MCF 10A (cell line): ENCODE measurements at regions not wholly inside any gene's neighbourhood (a gene's known extent, or its start where the extent isn't known, plus 50 kb on each side); places are given as distances from the start of the nearest gene placed in this dataset.

Experiments used
- BruUV-seq: library from RNA; stranded (reverse); fragments of 400-500 nt; replicated peaks from 2 replicates; lab custom pipeline; 2021; lab: Mats Ljungman, UMichigan
- CTCF ChIA-PET: fragments of 300-600 bp; sonication (Branson Sonifier 250); formaldehyde crosslinking; extraction: SDS; loops from one replicate; lab custom pipeline; 2021; ENCODE audit warnings: antibody characterized with exemption, inconsistent platforms; lab: Yijun Ruan, JAX
- POLR2A ChIA-PET: fragments of 300-600, 350-650 bp; sonication (Branson Sonifier 250); formaldehyde crosslinking; extraction: SDS; loops from one replicate; lab custom pipeline; 2020; ENCODE audit warnings: antibody characterized with exemption, inconsistent platforms; lab: Yijun Ruan, JAX
- DNase-seq: peaks from one replicate; pipeline ENCODE4 v3.0.0-alpha.2; 2018; ENCODE audit not compliant: unreplicated experiment
- H3K27ac Mint-ChIP-seq: one replicate; pipeline ENCODE4 v1.8.0; 2022; ENCODE audit warnings: mild to moderate bottlenecking, low read depth, mixed read lengths; ENCODE audit not compliant: unreplicated experiment
- H3K27me3 Mint-ChIP-seq: one replicate; pipeline ENCODE4 v1.8.0; 2022; ENCODE audit warnings: mixed read lengths; ENCODE audit not compliant: insufficient read depth, unreplicated experiment
- H3K36me3 Mint-ChIP-seq: one replicate; pipeline ENCODE4 v1.8.0; 2022; ENCODE audit warnings: mild to moderate bottlenecking, moderate library complexity, mixed read lengths; ENCODE audit not compliant: insufficient read depth, unreplicated experiment
- H3K4me1 Mint-ChIP-seq: one replicate; pipeline ENCODE4 v1.8.0; 2022; ENCODE audit warnings: mixed read lengths; ENCODE audit not compliant: insufficient read depth, unreplicated experiment
- H3K4me3 Mint-ChIP-seq: one replicate; pipeline ENCODE4 v1.8.0; 2022; ENCODE audit warnings: mild to moderate bottlenecking, moderate library complexity, mixed read lengths; ENCODE audit not compliant: unreplicated experiment
- H3K9me3 Mint-ChIP-seq: one replicate; pipeline ENCODE4 v1.8.0; 2022; ENCODE audit warnings: mixed read lengths; ENCODE audit not compliant: unreplicated experiment
- intact Hi-C: fragments of 100-400 bp; cut with micrococcal nuclease; formaldehyde crosslinking; loops from 2 replicates; pipeline ENCODE4 v1.14.1; 2022
- TF ChIP-seq, protein P1 (sequence below): fragments of 200-600 bp; IDR thresholded peaks from one replicate; pipeline ENCODE4 v1.8.0; 2022; ENCODE audit warnings: antibody characterized with exemption, mild to moderate bottlenecking; ENCODE audit not compliant: unreplicated experiment

DNA sequence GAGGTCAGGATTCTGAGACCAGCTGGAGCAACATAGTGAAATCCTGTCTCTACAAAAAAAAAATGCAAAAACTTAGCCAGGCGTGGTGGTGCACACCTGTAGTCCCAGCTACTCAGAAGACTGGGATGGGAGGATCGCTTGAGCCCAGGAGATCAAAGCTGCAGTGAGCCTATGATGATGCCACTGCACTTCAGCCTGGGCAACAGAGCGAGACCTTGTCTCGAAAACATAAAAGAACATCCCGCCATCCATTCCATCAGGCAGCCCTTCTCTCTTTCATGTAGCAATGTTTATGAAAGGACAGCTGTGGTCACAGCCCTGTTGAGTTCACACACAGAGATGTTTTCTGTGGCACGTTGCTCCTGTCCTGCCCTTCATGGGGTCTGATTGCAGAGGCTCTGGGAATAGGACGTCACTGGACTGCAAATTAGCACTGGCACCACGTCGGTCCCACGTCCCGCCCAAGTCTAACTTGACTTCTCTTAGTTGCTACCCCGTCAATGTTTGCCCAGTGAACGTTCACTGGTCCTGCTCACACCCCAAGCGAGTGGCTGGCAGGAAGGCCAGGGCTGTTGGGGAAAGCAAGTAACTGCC, 64.5 kb upstream of the MYL10 start:
- Mint-ChIP-seq H3K4me3 (no peak overlapping the region), H3K9me3 (no peaks in the 10 kb centered on the region), H3K27ac (no peak overlapping the region), H3K36me3 (peaks cover 7% of the 10 kb centered on the region), H3K27me3 (peaks cover 10% of the 10 kb centered on the region), H3K4me1 (no peaks in the 10 kb centered on the region)
- POLR2A ChIA-PET, result interaction anchor here (0.6 kb wide), 1 partner anchor 933 kb away, joined by 3 read pairs; no protein-coding TSS in a partner anchor
- no peak for DNase-seq
- intact Hi-C loops, result no loop called here
- CTCF ChIA-PET, result interaction anchor here (0.7 to 0.8 kb wide), 2 partner anchors 136 to 517 kb away, joined by 3 to 4 read pairs; no protein-coding TSS in a partner anchor
- TF ChIP-seq, protein P1, sequence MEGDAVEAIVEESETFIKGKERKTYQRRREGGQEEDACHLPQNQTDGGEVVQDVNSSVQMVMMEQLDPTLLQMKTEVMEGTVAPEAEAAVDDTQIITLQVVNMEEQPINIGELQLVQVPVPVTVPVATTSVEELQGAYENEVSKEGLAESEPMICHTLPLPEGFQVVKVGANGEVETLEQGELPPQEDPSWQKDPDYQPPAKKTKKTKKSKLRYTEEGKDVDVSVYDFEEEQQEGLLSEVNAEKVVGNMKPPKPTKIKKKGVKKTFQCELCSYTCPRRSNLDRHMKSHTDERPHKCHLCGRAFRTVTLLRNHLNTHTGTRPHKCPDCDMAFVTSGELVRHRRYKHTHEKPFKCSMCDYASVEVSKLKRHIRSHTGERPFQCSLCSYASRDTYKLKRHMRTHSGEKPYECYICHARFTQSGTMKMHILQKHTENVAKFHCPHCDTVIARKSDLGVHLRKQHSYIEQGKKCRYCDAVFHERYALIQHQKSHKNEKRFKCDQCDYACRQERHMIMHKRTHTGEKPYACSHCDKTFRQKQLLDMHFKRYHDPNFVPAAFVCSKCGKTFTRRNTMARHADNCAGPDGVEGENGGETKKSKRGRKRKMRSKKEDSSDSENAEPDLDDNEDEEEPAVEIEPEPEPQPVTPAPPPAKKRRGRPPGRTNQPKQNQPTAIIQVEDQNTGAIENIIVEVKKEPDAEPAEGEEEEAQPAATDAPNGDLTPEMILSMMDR, result no peak
- BruUV-seq, result no TSS peak

DNA sequence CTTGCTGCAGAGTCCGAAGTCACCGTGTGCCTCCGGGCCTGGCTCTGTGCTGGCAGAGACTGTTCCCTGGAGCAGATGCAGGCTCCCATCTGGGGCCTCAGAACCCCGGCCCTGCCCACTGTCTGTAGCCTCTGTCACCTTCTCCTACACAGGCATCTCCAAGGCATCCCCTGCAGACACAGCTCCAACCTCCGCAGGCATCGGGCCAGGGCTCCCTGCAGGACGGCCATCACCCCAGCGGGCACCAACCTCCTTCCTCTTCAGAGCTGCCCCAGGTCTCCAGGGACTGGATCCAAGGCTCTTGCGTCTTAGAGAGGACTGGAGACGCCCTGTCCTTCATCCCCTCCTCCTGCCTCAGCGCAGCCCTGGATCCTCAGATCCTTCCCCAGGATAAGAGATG, 69.9 kb upstream of the MYL10 start:
- no TSS peak for BruUV-seq
- Mint-ChIP-seq H3K4me3 (no peak overlapping the region), H3K4me1 (no peaks in the 10 kb centered on the region), H3K9me3 (no peaks in the 10 kb centered on the region), H3K36me3 (peaks cover 7% of the 10 kb centered on the region), H3K27ac (no peak overlapping the region), H3K27me3 (peaks cover 26% of the 10 kb centered on the region)
- TF ChIP-seq, protein P1, result no peak
- intact Hi-C loops, result no loop called here
- ChIA-PET CTCF (interaction anchor here (0.5 kb wide), 1 partner anchor 365 kb away, joined by 3 read pairs; no protein-coding TSS in a partner anchor), POLR2A (no interaction called here)
- no peak for DNase-seq

DNA sequence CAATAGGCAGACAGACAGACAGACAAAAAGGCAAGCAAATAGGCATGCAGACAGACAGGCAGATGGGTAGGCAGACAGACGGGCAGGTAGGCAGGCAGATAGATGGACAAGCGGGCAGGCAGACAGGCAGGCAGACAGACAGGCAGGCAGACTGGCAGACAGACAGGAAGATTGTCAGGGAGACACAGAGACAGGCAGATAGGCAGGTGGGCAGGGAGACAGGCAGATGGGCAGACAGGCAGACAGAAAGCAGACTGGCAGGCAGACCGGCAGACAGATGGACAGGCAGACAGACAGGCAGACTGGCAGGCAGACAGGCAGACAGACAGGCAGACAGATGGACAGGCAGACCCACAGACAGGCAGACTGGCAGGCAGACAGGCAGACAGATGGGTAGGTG, 70.3 kb upstream of the MYL10 start:
- DNase-seq, result no peak
- CTCF ChIA-PET, result interaction anchor here (0.5 kb wide), 1 partner anchor 364 kb away, joined by 3 read pairs; no protein-coding TSS in a partner anchor
- POLR2A ChIA-PET, result no interaction called here
- TF ChIP-seq, protein P1, result no peak
- Mint-ChIP-seq H3K9me3 (no peaks in the 10 kb centered on the region), H3K4me1 (no peaks in the 10 kb centered on the region), H3K27me3 (peaks cover 26% of the 10 kb centered on the region), H3K4me3 (no peak overlapping the region), H3K27ac (no peak overlapping the region), H3K36me3 (peaks cover 7% of the 10 kb centered on the region)
- BruUV-seq, result no TSS peak
- intact Hi-C loops, result no loop called here

DNA sequence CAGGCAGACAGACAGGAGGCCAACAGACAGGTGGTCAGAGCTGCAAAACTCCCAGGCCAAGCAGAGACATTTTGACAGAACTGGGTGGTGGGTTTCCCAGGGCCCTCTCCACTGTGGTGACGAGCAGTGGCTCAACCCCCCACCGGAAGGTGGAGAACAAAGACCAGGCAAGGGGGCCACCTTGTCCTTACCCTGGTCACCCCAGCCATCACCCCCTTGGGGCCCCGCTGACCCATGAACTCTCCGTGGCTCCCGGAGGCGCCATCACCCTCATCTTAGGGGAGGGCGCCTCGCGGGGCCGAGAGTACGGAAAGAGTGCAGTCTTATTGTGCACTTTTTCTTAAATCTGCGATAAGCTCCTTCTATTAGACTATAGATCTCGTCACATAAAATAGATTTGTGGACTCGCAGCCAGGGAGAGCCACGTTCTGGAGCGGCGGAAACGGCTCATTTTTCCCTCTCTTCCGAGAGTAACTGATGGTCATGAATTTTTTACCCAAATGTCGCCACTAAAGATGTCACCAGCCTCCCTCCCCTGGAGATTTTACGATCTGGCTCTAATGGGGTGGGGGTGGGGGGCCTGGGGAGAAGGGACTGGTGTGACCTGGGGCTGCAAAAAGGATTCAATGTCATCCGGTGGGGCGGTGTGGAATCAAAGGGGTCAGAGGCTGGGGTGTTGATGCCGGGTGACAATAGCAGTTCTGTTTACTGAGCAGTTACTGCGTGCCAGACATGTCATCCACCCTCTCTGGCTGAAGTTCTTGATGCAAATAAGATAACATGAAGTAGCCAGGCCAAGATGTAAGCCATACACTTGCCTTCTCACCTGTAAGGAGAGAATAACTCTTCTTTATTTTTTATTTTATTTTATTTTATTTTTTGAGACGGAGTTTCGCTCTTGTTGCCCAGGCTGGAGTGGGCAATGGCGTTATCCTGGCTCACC, 71.1 kb upstream of the MYL10 start:
- peaks cover 26% of the 10 kb centered on the region for H3K27me3 Mint-ChIP-seq
- peaks cover under 1% of the 10 kb centered on the region for H3K4me1 Mint-ChIP-seq
- H3K4me3 Mint-ChIP-seq, result no peak overlapping the region
- ChIA-PET POLR2A (no interaction called here), CTCF (no interaction called here)
- no TSS peak for BruUV-seq
- no peak overlapping the region for H3K27ac Mint-ChIP-seq
- DNase-seq, result no peak
- H3K36me3 Mint-ChIP-seq, result peaks cover 7% of the 10 kb centered on the region
- no peaks in the 10 kb centered on the region for H3K9me3 Mint-ChIP-seq
- TF ChIP-seq, protein P1, result no peak
- intact Hi-C loops, result no loop called here
